SH-SY5Y (cell line): ENCODE measurements at regions not wholly inside any gene's neighbourhood (a gene's known extent, or its start where the extent isn't known, plus 50 kb on each side); places are given as distances from the start of the nearest gene placed in this dataset.

Experiments
- GATA2 ChIP-seq: IDR thresholded peaks from 2 replicates; pipeline ENCODE4 v1.6.1; 2011; ENCODE audit warnings: mild to moderate bottlenecking, low read depth, low read length
- GATA3 ChIP-seq: IDR thresholded peaks from 2 replicates; pipeline ENCODE4 v1.6.1; 2011; ENCODE audit warnings: low read depth, mild to moderate bottlenecking, low read length, moderate library complexity

- TF ChIP-seq GATA3 (no peak), GATA2 (no peak)
These were observed 66.1 kb upstream of the SPATA12 start for GRCh38 chr3:56994391-56994790.
